Neural cell (in vitro differentiated cells): ENCODE measurements at regions not wholly inside any gene's neighbourhood (a gene's known extent, or its start where the extent isn't known, plus 50 kb on each side); places are given as distances from the start of the nearest gene placed in this dataset.

Experiments
- H2AFZ ChIP-seq: fragments of 200-600, 300-800 bp; sonication (generic), shearing (Covaris generic); 2 replicates; pipeline ENCODE4 v1.6.0; 2014; ENCODE audit warnings: low read depth, mild to moderate bottlenecking, antibody characterized with exemption, low read length, moderate library complexity
- H3F3A ChIP-seq: fragments of 200-600 bp; shearing (Covaris generic); 2 replicates; pipeline ENCODE4 v1.6.1; 2016; ENCODE audit warnings: mild to moderate bottlenecking, moderate library complexity, mixed read lengths, antibody characterized with exemption, low read length; ENCODE audit not compliant: insufficient read depth, poor library complexity, severe bottlenecking
- H3K27ac ChIP-seq: fragments of 200-600, 300-800 bp; sonication (generic), shearing (Covaris generic); 2 replicates; pipeline ENCODE4 v1.5.1; 2014; ENCODE audit warnings: mild to moderate bottlenecking, low read length, moderate library complexity
- H3K27me3 ChIP-seq: fragments of 300-800, 200-600 bp; sonication (generic), shearing (Covaris generic); 2 replicates; pipeline ENCODE4 v1.6.0; 2014; ENCODE audit warnings: mild to moderate bottlenecking, low read depth, low read length, moderate library complexity; ENCODE audit not compliant: insufficient read depth
- H3K36me3 ChIP-seq: fragments of 300-800, 200-600 bp; sonication (generic), shearing (Covaris generic); 2 replicates; pipeline ENCODE4 v1.5.1; 2014; ENCODE audit warnings: mild to moderate bottlenecking, antibody characterized with exemption, low read length, moderate library complexity; ENCODE audit not compliant: insufficient read depth
- H3K4me2 ChIP-seq: fragments of 300-800, 200-600 bp; sonication (generic), shearing (Covaris generic); 2 replicates; pipeline ENCODE4 v1.6.0; 2014; ENCODE audit warnings: mild to moderate bottlenecking, low read length
- H3K4me3 ChIP-seq: fragments of 300-800, 200-600 bp; sonication (generic), shearing (Covaris generic); 2 replicates; pipeline ENCODE4 v1.5.1; 2014; ENCODE audit warnings: mild to moderate bottlenecking, low read length, moderate library complexity
- H3K79me2 ChIP-seq: fragments of 200-600 bp; shearing (Covaris generic); replicated peaks from 2 replicates; pipeline ENCODE4 v1.6.0; 2014; ENCODE audit warnings: mild to moderate bottlenecking, low read length, moderate library complexity; ENCODE audit not compliant: insufficient read depth
- H3K9ac ChIP-seq: fragments of 300-800, 200-600 bp; sonication (generic), shearing (Covaris generic); 2 replicates; pipeline ENCODE4 v1.6.1; 2016; ENCODE audit warnings: mild to moderate bottlenecking, low read length, mixed read lengths
- H3K9me2 ChIP-seq: fragments of 200-600 bp; shearing (Covaris generic); 2 replicates; pipeline ENCODE4 v1.6.1; 2016; ENCODE audit warnings: mild to moderate bottlenecking, low read length, mixed read lengths; ENCODE audit not compliant: insufficient read depth
- H3K9me3 ChIP-seq: fragments of 200-600, 300-800 bp; sonication (generic), shearing (Covaris generic); 2 replicates; pipeline ENCODE4 v1.6.1; 2016; ENCODE audit warnings: mild to moderate bottlenecking, mixed run types, low read length, moderate library complexity, mixed read lengths
- H4K20me1 ChIP-seq: fragments of 200-600 bp; shearing (Covaris generic); 2 replicates; pipeline ENCODE4 v1.6.1; 2016; ENCODE audit warnings: mild to moderate bottlenecking, mixed run types; ENCODE audit not compliant: insufficient read depth
- CTCF ChIP-seq: fragments of 450-650 bp; IDR thresholded peaks from 2 replicates; pipeline ENCODE4 v1.5.1; 2014; ENCODE audit warnings: antibody characterized with exemption, mild to moderate bottlenecking, moderate library complexity; ENCODE audit not compliant: poor library complexity, severe bottlenecking
- EP300 ChIP-seq: fragments of 450-650 bp; conservative IDR thresholded peaks from 2 replicates; pipeline ENCODE4 v1.6.1; 2014; ENCODE audit warnings: antibody characterized with exemption, mild to moderate bottlenecking, moderate library complexity; ENCODE audit not compliant: poor library complexity, severe bottlenecking
- EZH2 ChIP-seq: fragments of 200-600, 300-800 bp; shearing (Covaris generic), sonication (generic); IDR thresholded peaks from 2 replicates; pipeline ENCODE4 v1.6.1; 2014; ENCODE audit warnings: antibody characterized with exemption, low read length, borderline replicate concordance, mild to moderate bottlenecking; ENCODE audit not compliant: insufficient read depth, poor library complexity, severe bottlenecking
- MXI1 ChIP-seq: fragments of 450-650 bp; conservative IDR thresholded peaks from 2 replicates; pipeline ENCODE4 v1.6.1; 2014; ENCODE audit warnings: antibody characterized with exemption, mild to moderate bottlenecking; ENCODE audit not compliant: poor library complexity, severe bottlenecking
- POLR2AphosphoS5 ChIP-seq: IDR thresholded peaks from 2 replicates; pipeline ENCODE4 v1.6.1; 2012
- RAD21 ChIP-seq: fragments of 450-650 bp; conservative IDR thresholded peaks from 2 replicates; pipeline ENCODE4 v1.6.1; 2014; ENCODE audit warnings: antibody characterized with exemption, mild to moderate bottlenecking, moderate library complexity
- REST ChIP-seq: IDR thresholded peaks from 2 replicates; pipeline ENCODE4 v1.6.1; 2012; ENCODE audit warnings: borderline replicate concordance
- SMC3 ChIP-seq: fragments of 450-650 bp; conservative IDR thresholded peaks from 2 replicates; pipeline ENCODE4 v1.6.1; 2014; ENCODE audit warnings: antibody characterized with exemption, mild to moderate bottlenecking, moderate library complexity; ENCODE audit not compliant: poor library complexity
- TAF1 ChIP-seq: IDR thresholded peaks from 2 replicates; pipeline ENCODE4 v1.6.1; 2012; ENCODE audit warnings: low read depth

GRCh38 chr21:15626031-15626430 lies 103.8 kb upstream of the USP25 start:
- no peak overlapping the region for H3K4me3 ChIP-seq
- no peak overlapping the region for H3K27ac ChIP-seq
- H4K20me1 ChIP-seq: no peaks in the 10 kb centered on the region
- no peak overlapping the region for H2AFZ ChIP-seq
- H3K27me3 ChIP-seq: no peaks in the 10 kb centered on the region
- H3K79me2 ChIP-seq: no peaks in the 10 kb centered on the region
- TF ChIP-seq EZH2 (no peak), EP300 (no peak), CTCF (no peak), POLR2AphosphoS5 (no peak), RAD21 (no peak), REST (no peak), SMC3 (no peak), MXI1 (no peak), TAF1 (no peak)
- no peaks in the 10 kb centered on the region for H3K9me2 ChIP-seq
- H3K9me3 ChIP-seq: no peaks in the 10 kb centered on the region
- no peaks in the 10 kb centered on the region for H3K36me3 ChIP-seq
- H3F3A ChIP-seq: no peaks in the 10 kb centered on the region
- no peak overlapping the region for H3K4me2 ChIP-seq
- H3K9ac ChIP-seq: no peak overlapping the region

GRCh38 chr21:15627011-15627410 lies 102.8 kb upstream of the USP25 start:
- Histone ChIP-seq H3K9ac (no peak overlapping the region), H3K9me3 (no peaks in the 10 kb centered on the region), H3K79me2 (no peaks in the 10 kb centered on the region), H3F3A (no peaks in the 10 kb centered on the region), H4K20me1 (no peaks in the 10 kb centered on the region), H3K36me3 (no peaks in the 10 kb centered on the region), H3K27me3 (no peaks in the 10 kb centered on the region), H3K4me2 (no peak overlapping the region), H3K27ac (no peak overlapping the region), H2AFZ (no peak overlapping the region), H3K9me2 (no peaks in the 10 kb centered on the region), H3K4me3 (no peak overlapping the region)
- TF ChIP-seq RAD21: no peak
- no peak for TF ChIP-seq POLR2AphosphoS5
- TF ChIP-seq MXI1: no peak
- TF ChIP-seq TAF1: no peak

GRCh38 chr21:15627823-15628222 lies 102.0 kb upstream of the USP25 start:
- Histone ChIP-seq H4K20me1 (no peaks in the 10 kb centered on the region), H3K9me3 (no peaks in the 10 kb centered on the region), H2AFZ (no peak overlapping the region), H3K79me2 (no peaks in the 10 kb centered on the region), H3F3A (no peaks in the 10 kb centered on the region), H3K9me2 (no peaks in the 10 kb centered on the region), H3K27ac (no peak overlapping the region), H3K36me3 (no peaks in the 10 kb centered on the region), H3K27me3 (no peaks in the 10 kb centered on the region), H3K4me3 (no peak overlapping the region), H3K9ac (no peak overlapping the region), H3K4me2 (no peak overlapping the region)
- no peak for TF ChIP-seq TAF1
- no peak for TF ChIP-seq MXI1
- TF ChIP-seq RAD21: no peak
- TF ChIP-seq CTCF: no peak
- no peak for TF ChIP-seq EZH2
- TF ChIP-seq EP300: no peak
- no peak for TF ChIP-seq POLR2AphosphoS5
- TF ChIP-seq SMC3: no peak
